Parathyroid adenoma (tissue), 2 donors: ENCODE measurements at regions not wholly inside any gene's neighbourhood (a gene's known extent, or its start where the extent isn't known, plus 50 kb on each side); places are given as distances from the start of the nearest gene placed in this dataset.

Experiments
- H2AFZ ChIP-seq: fragments of 300-600 bp; sonication (generic); one replicate; pipeline ENCODE4 v1.7.0; 2017; ENCODE audit warnings: antibody characterized with exemption, mild to moderate bottlenecking
- H3K27ac ChIP-seq: fragments of 300-600 bp; sonication (generic); one replicate; pipeline ENCODE4 v1.7.0; 2017
- H3K27me3 ChIP-seq: fragments of 300-600 bp; sonication (generic); one replicate; pipeline ENCODE4 v1.7.0; 2017; ENCODE audit warnings: low read length; ENCODE audit not compliant: control insufficient read depth, insufficient read depth
- H3K36me3 ChIP-seq: fragments of 300-600 bp; sonication (generic); one replicate; pipeline ENCODE4 v1.7.0; 2017; ENCODE audit warnings: low read length; ENCODE audit not compliant: control insufficient read depth, insufficient read depth
- H3K4me1 ChIP-seq: fragments of 300-600 bp; sonication (generic); one replicate; pipeline ENCODE4 v1.7.0; 2017; ENCODE audit warnings: control low read depth
- H3K4me2 ChIP-seq: fragments of 300-600 bp; sonication (generic); one replicate; pipeline ENCODE4 v1.7.0; 2017; ENCODE audit warnings: low read length
- H3K4me3 ChIP-seq: fragments of 300-600 bp; sonication (generic); one replicate; pipeline ENCODE4 v1.7.0; 2017; ENCODE audit warnings: low read depth, low read length
- H3K79me2 ChIP-seq: fragments of 300-600 bp; sonication (generic); one replicate; pipeline ENCODE4 v1.7.0; 2017; ENCODE audit warnings: control low read depth
- H3K9ac ChIP-seq: fragments of 300-600 bp; sonication (generic); one replicate; pipeline ENCODE4 v1.7.0; 2017; ENCODE audit warnings: mild to moderate bottlenecking
- H3K9me3 ChIP-seq: fragments of 300-600 bp; sonication (generic); one replicate; pipeline ENCODE4 v1.7.0; 2017; ENCODE audit warnings: low read length; ENCODE audit not compliant: control insufficient read depth
- CTCF ChIP-seq: fragments of 300-600 bp; sonication (generic); IDR thresholded peaks from one replicate; pipeline ENCODE4 v1.7.0; 2017; ENCODE audit warnings: antibody characterized with exemption, mild to moderate bottlenecking
- donor health status: primary hyperparathyroidism.

DNA sequence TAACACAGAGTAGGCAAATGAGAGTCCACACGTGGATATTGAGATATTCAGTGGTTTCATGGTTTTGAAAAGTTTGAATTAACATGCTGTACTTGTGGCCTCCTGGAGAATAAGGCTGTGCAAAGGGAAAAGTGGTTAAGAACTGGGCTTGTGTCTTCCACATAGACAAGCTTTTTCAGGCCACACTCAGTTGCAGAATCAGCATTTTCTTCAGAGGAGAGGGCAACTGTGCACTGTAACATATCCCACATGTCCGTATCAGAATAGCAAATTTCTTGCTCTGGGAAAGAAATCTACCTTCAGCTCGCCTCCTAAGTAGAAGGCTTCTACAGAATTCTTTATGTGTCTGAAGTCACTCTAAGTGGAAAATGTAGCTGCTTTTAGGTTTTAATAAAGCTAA is 84.9 kb downstream of the ZC3H11B start:
- H3K4me2 ChIP-seq, result no peak overlapping the region
- no peak overlapping the region for H3K9ac ChIP-seq
- H3K79me2 ChIP-seq, result no peaks in the 10 kb centered on the region
- H3K27ac ChIP-seq, result no peak overlapping the region
- no peaks in the 10 kb centered on the region for H3K9me3 ChIP-seq
- no peaks in the 10 kb centered on the region for H3K27me3 ChIP-seq
- H3K4me3 ChIP-seq, result no peak overlapping the region
- H2AFZ ChIP-seq, result no peak overlapping the region
- no peak for TF ChIP-seq CTCF
- no peaks in the 10 kb centered on the region for H3K36me3 ChIP-seq
- no peaks in the 10 kb centered on the region for H3K4me1 ChIP-seq

- Histone ChIP-seq H3K4me2 (no peak overlapping the region), H3K79me2 (no peaks in the 10 kb centered on the region), H3K4me1 (no peaks in the 10 kb centered on the region), H2AFZ (no peak overlapping the region), H3K9me3 (no peaks in the 10 kb centered on the region), H3K36me3 (no peaks in the 10 kb centered on the region), H3K27me3 (no peaks in the 10 kb centered on the region), H3K4me3 (no peak overlapping the region), H3K9ac (no peak overlapping the region), H3K27ac (no peak overlapping the region)
- TF ChIP-seq CTCF, result no peak
Measured at GRCh38 chr1:219526074-219526473, 86.8 kb downstream of the ZC3H11B start.

DNA sequence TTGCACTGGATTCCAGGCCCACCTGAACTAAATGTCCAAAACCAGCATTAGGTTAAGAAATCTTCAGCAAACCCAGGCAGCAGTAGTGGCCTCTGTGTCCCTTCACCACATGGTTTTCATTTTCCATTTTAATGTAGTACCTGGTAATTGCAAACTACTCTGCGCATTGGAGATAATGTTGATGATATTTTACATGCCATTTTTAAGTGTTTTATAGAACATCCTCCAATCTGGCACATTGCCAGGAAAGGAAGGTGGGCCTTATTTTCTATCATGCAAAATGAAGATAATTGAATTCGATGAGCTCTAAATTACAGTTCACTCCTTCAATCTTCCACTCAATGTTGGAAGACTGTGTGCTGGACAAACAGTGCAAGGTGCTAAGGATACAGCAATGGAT is 89.5 kb downstream of the ZC3H11B start:
- Histone ChIP-seq H3K27me3 (no peaks in the 10 kb centered on the region), H3K27ac (no peak overlapping the region), H3K79me2 (no peaks in the 10 kb centered on the region), H3K4me1 (no peaks in the 10 kb centered on the region), H3K9me3 (no peaks in the 10 kb centered on the region), H3K4me3 (no peak overlapping the region), H2AFZ (no peak overlapping the region), H3K9ac (no peak overlapping the region), H3K36me3 (no peaks in the 10 kb centered on the region), H3K4me2 (no peak overlapping the region)
- no peak for TF ChIP-seq CTCF

DNA sequence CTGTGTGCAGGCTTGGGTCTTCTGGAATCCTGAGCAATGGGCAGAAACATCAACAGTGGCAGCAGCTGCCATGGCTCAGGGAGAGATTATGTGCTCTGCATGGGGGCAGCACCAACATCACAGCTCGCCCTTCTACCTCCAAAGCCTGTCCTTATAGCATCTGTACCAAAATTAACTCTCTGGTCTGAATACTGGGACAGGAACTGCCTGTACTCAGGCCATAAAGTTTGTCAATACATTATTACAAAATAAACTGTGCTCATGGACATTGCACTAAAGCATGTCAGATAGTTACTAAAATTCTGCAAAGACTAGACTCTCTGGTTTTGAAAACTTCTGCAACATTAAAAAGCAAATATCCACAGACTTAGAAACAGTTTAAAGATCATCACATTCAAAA is 91.6 kb downstream of the ZC3H11B start:
- H3K79me2 ChIP-seq, result no peaks in the 10 kb centered on the region
- no peak overlapping the region for H3K27ac ChIP-seq
- no peaks in the 10 kb centered on the region for H3K4me1 ChIP-seq
- H3K9me3 ChIP-seq, result no peaks in the 10 kb centered on the region
- no peak overlapping the region for H2AFZ ChIP-seq
- no peak for TF ChIP-seq CTCF
- no peaks in the 10 kb centered on the region for H3K36me3 ChIP-seq
- H3K4me3 ChIP-seq, result no peak overlapping the region
- H3K9ac ChIP-seq, result no peak overlapping the region
- H3K27me3 ChIP-seq, result no peaks in the 10 kb centered on the region
- no peak overlapping the region for H3K4me2 ChIP-seq

DNA sequence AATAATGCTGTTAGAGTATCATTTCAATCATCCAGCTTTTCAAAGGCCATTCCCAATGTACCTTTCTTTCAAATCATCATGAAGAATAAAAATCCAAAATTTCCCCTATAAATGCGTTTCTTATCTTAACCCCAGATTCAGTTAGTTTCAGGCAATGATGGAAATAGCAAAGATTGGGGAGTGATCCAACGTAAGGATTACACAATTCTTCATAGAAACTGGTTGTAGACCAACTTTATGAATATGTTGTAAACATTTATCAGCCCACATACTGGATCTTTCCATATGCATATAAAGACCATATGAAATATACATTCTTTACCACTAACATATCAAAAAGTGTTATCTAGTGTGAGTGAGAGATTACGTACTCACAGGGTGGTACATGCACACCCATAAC is 92.7 kb downstream of the ZC3H11B start:
- Histone ChIP-seq H3K4me2 (no peak overlapping the region), H3K27ac (no peak overlapping the region), H3K27me3 (no peaks in the 10 kb centered on the region), H3K79me2 (no peaks in the 10 kb centered on the region), H3K9me3 (no peaks in the 10 kb centered on the region), H3K4me3 (no peak overlapping the region), H2AFZ (no peak overlapping the region), H3K36me3 (no peaks in the 10 kb centered on the region), H3K4me1 (no peaks in the 10 kb centered on the region), H3K9ac (no peak overlapping the region)
- no peak for TF ChIP-seq CTCF
